ENCODE measurements at regions not wholly inside any gene's neighbourhood (a gene's known extent, or its start where the extent isn't known, plus 50 kb on each side); places are given as distances from the start of the nearest gene placed in this dataset.

GRCh38 chr2:238790126-238790832 lies 57.6 kb upstream of the TWIST2 start:
- Mint-ChIP-seq H3K4me3 (ENCODE audit: low read depth) (no peak overlapping the region), H3K36me3 (ENCODE audit: low read depth) (no peaks in the 10 kb centered on the region), H3K9me3 (no peaks in the 10 kb centered on the region), H3K27ac (no peak overlapping the region), H3K27me3 (ENCODE audit: low read depth) (peaks cover 4% of the 10 kb centered on the region), H3K4me1 (ENCODE audit: low read depth) (no peaks in the 10 kb centered on the region)
- DNase-seq (ENCODE audit: low spot score): no peak
- intact Hi-C loops (cut with micrococcal nuclease): no loop called here

DNA sequence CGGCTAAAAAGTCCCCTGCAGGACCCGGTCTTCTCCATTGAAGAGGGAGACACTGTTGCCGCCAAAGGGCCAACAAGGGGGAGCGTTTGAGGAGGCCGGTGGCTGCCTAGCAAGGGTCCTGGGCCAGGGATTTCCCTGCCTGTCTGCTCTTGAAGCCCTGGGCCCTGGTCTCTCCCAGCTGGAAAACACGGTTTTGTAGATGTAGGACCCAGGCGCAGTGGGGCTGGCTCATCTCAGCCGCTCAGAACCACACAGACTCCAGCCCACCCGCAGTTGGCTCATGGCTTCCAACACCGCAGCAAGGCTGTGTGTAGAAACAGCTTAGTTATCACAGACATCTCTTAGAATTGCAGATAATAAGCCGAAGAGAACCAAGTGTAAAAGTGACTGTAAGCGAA lies 57.1 kb upstream of the TWIST2 start:
- DNase-seq (ENCODE audit: low spot score): no peak
- Mint-ChIP-seq H3K27me3 (ENCODE audit: low read depth) (peaks cover 4% of the 10 kb centered on the region), H3K4me1 (ENCODE audit: low read depth) (no peaks in the 10 kb centered on the region), H3K27ac (no peak overlapping the region), H3K36me3 (ENCODE audit: low read depth) (no peaks in the 10 kb centered on the region), H3K9me3 (no peaks in the 10 kb centered on the region), H3K4me3 (ENCODE audit: low read depth) (no peak overlapping the region)
- intact Hi-C loops (cut with micrococcal nuclease): no loop called here

DNA sequence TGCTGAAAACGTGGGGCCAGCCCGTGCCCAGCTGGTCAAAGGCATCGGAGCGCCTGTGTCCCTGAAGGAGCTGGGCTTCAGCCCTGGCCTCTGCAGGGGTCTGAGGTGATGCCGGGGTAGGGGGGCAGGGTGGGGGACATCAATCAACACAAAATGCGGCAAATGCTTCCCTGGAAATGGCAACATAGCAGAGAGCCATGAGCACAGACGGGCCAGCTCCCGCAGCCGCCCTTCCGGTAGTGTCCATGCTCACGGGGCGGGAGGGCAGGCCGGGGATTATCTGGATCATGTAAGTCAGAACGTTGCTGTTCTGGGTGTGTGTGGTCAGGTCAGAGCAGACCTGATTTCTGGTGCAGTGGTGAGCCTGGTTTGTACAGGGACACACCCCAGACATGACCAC lies 56.5 kb upstream of the TWIST2 start:
- Mint-ChIP-seq H3K4me3 (ENCODE audit: low read depth) (no peak overlapping the region), H3K4me1 (ENCODE audit: low read depth) (no peaks in the 10 kb centered on the region), H3K36me3 (ENCODE audit: low read depth) (no peaks in the 10 kb centered on the region), H3K27ac (no peak overlapping the region), H3K27me3 (ENCODE audit: low read depth) (peaks cover 4% of the 10 kb centered on the region), H3K9me3 (no peaks in the 10 kb centered on the region)
- DNase-seq (ENCODE audit: low spot score): no peak
- intact Hi-C loops (cut with micrococcal nuclease): no loop called here

- H3K4me3 Mint-ChIP-seq (ENCODE audit: low read depth): no peak overlapping the region
- peaks cover under 1% of the 10 kb centered on the region for H3K27me3 Mint-ChIP-seq (ENCODE audit: low read depth)
- no peaks in the 10 kb centered on the region for H3K36me3 Mint-ChIP-seq (ENCODE audit: low read depth)
- H3K4me1 Mint-ChIP-seq (ENCODE audit: low read depth): no peaks in the 10 kb centered on the region
- intact Hi-C loops (cut with micrococcal nuclease): no loop called here
- H3K9me3 Mint-ChIP-seq: no peaks in the 10 kb centered on the region
- no peak overlapping the region for H3K27ac Mint-ChIP-seq
- DNase-seq (ENCODE audit: low spot score): no peak
Measured at GRCh38 chr2:238793306-238793705, 54.6 kb upstream of the TWIST2 start.

DNA sequence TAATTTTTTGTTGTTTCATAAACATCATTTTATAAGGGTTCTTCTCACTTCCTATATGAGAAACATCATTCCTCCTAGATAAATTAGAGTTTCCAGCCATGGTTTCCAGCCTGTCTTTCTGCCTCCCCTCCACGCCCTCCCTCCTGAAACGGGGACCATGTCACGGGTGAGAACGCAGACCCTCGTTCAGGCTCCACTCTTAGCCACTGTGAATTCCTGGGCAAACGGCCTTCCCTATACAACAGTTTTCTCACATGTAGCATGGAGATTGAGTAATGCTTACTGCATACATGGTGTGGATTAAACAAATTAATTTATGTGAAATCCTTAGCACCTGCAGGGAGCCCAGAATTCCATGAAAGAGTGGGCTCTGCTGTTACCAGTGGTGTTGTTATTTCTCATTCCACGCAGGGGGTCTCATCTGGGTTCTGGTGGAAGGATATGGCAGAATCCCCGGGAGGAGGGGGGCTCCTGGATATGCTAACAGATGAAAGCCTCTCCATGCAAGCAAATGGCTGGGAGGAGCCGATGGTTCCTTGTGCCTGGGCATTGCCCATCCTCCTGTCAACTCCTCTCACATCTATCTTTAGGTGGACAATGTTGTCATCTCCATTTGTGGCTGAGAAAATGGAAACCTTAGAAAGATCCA lies 54.0 kb upstream of the TWIST2 start:
- H3K36me3 Mint-ChIP-seq (ENCODE audit: low read depth): no peaks in the 10 kb centered on the region
- H3K4me3 Mint-ChIP-seq (ENCODE audit: low read depth): no peak overlapping the region
- H3K27me3 Mint-ChIP-seq (ENCODE audit: low read depth): peaks cover 2% of the 10 kb centered on the region
- DNase-seq (ENCODE audit: low spot score): no peak
- H3K27ac Mint-ChIP-seq: no peak overlapping the region
- no peaks in the 10 kb centered on the region for H3K4me1 Mint-ChIP-seq (ENCODE audit: low read depth)
- intact Hi-C loops (cut with micrococcal nuclease): no loop called here
- H3K9me3 Mint-ChIP-seq: no peaks in the 10 kb centered on the region

GRCh38 chr2:238796223-238796885 lies 51.5 kb upstream of the TWIST2 start:
- Mint-ChIP-seq H3K4me3 (ENCODE audit: low read depth) (no peak overlapping the region), H3K9me3 (no peaks in the 10 kb centered on the region), H3K36me3 (ENCODE audit: low read depth) (no peaks in the 10 kb centered on the region), H3K4me1 (ENCODE audit: low read depth) (no peaks in the 10 kb centered on the region), H3K27me3 (ENCODE audit: low read depth) (peaks cover 4% of the 10 kb centered on the region), H3K27ac (no peak overlapping the region)
- intact Hi-C loops (cut with micrococcal nuclease): no loop called here
- no peak for DNase-seq (ENCODE audit: low spot score)

- Mint-ChIP-seq H3K27me3 (ENCODE audit: low read depth) (peaks cover 4% of the 10 kb centered on the region), H3K36me3 (ENCODE audit: low read depth) (no peaks in the 10 kb centered on the region), H3K27ac (no peak overlapping the region), H3K9me3 (no peaks in the 10 kb centered on the region), H3K4me1 (ENCODE audit: low read depth) (no peaks in the 10 kb centered on the region), H3K4me3 (ENCODE audit: low read depth) (no peak overlapping the region)
- no peak for DNase-seq (ENCODE audit: low spot score)
- intact Hi-C loops (cut with micrococcal nuclease): no loop called here
Measured at GRCh38 chr2:238797537-238797936, 50.3 kb upstream of the TWIST2 start.

Measured in activated T-helper 2 cell treated with anti-CD3 and anti-CD28 coated beads, Interferon-gamma antibody, Interleukin-2, Interleukin-4, amounts not matched to agents 10 μg/mL and 5 μg/mL and 100 μg/mL, durations not matched to agents 14 hours and 24 hours and 36 hours (primary cell).